ENCODE measurements at regions not wholly inside any gene's neighbourhood (a gene's known extent, or its start where the extent isn't known, plus 50 kb on each side); places are given as distances from the start of the nearest gene placed in this dataset.

DNA sequence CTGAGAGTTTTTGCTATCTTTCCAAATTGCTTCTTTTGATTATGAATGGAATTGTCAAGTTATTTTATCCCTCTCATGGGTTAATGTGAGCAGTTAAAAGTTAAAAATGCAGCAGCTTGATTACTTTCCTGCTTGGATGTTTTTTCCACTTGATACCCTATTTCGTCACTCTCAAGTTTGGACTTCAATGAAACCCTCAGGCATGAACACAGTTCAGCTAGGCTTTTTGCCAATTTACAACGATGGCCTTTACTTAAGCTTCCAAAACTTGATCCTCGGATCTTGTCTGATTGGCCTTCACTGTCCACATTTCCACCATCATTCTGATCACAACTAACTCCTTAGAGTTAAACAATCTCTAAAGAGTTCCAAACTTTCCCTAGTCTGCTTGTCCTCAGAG is 752.4 kb upstream of the PRMT6 start:
- TF ChIP-seq, protein P1, sequence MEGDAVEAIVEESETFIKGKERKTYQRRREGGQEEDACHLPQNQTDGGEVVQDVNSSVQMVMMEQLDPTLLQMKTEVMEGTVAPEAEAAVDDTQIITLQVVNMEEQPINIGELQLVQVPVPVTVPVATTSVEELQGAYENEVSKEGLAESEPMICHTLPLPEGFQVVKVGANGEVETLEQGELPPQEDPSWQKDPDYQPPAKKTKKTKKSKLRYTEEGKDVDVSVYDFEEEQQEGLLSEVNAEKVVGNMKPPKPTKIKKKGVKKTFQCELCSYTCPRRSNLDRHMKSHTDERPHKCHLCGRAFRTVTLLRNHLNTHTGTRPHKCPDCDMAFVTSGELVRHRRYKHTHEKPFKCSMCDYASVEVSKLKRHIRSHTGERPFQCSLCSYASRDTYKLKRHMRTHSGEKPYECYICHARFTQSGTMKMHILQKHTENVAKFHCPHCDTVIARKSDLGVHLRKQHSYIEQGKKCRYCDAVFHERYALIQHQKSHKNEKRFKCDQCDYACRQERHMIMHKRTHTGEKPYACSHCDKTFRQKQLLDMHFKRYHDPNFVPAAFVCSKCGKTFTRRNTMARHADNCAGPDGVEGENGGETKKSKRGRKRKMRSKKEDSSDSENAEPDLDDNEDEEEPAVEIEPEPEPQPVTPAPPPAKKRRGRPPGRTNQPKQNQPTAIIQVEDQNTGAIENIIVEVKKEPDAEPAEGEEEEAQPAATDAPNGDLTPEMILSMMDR (IDR thresholded peaks at IDR 0.05; ENCODE audit: insufficient read depth, low read length): no peak
- TF ChIP-seq POLR2AphosphoS5 (IDR thresholded peaks at IDR 0.05; ENCODE audit: low read depth) (no peak), SPI1 (IDR thresholded peaks at IDR 0.05; ENCODE audit: borderline replicate concordance, low read depth) (no peak), GABPA (IDR thresholded peaks at IDR 0.05; ENCODE audit: low read depth) (no peak)
- TF ChIP-seq, protein P2, sequence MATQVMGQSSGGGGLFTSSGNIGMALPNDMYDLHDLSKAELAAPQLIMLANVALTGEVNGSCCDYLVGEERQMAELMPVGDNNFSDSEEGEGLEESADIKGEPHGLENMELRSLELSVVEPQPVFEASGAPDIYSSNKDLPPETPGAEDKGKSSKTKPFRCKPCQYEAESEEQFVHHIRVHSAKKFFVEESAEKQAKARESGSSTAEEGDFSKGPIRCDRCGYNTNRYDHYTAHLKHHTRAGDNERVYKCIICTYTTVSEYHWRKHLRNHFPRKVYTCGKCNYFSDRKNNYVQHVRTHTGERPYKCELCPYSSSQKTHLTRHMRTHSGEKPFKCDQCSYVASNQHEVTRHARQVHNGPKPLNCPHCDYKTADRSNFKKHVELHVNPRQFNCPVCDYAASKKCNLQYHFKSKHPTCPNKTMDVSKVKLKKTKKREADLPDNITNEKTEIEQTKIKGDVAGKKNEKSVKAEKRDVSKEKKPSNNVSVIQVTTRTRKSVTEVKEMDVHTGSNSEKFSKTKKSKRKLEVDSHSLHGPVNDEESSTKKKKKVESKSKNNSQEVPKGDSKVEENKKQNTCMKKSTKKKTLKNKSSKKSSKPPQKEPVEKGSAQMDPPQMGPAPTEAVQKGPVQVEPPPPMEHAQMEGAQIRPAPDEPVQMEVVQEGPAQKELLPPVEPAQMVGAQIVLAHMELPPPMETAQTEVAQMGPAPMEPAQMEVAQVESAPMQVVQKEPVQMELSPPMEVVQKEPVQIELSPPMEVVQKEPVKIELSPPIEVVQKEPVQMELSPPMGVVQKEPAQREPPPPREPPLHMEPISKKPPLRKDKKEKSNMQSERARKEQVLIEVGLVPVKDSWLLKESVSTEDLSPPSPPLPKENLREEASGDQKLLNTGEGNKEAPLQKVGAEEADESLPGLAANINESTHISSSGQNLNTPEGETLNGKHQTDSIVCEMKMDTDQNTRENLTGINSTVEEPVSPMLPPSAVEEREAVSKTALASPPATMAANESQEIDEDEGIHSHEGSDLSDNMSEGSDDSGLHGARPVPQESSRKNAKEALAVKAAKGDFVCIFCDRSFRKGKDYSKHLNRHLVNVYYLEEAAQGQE (IDR thresholded peaks at IDR 0.05; ENCODE audit: insufficient replicate concordance, low read depth): no peak
- Histone ChIP-seq H3K4me3 (replicated peaks; ENCODE audit: insufficient read depth, low read length) (no peak overlapping the region), H3K27me3 (ENCODE audit: insufficient read depth, poor library complexity, severe bottlenecking) (no peaks in the 10 kb centered on the region), H3K27ac (replicated peaks) (no peak overlapping the region)
- no peak for DNase-seq (ENCODE audit: low read depth in 1 of 2, low spot score in 1 of 2)

DNA sequence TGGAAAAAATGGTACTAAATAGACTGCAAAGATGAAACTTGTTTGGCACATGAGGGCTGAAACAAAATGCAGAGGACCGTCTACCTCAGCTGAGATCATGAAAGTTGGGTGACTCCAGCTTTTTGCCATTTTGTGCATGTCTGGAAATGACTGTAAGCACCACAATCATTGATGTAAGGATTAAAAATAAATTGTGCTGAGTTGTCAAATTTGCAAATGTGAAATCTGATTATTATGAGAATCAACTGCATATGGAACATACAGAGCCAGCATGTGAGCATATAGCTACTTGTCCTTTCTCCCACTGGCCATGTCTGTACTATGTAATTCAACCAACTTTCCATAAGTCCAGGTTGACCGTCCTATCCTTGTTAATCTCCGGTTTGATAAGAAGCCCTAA is 736.9 kb upstream of the PRMT6 start:
- no peak overlapping the region for H3K4me3 ChIP-seq (replicated peaks; ENCODE audit: insufficient read depth, low read length)
- TF ChIP-seq GABPA (IDR thresholded peaks at IDR 0.05; ENCODE audit: low read depth): no peak
- no peak for TF ChIP-seq SPI1 (IDR thresholded peaks at IDR 0.05; ENCODE audit: borderline replicate concordance, low read depth)
- TF ChIP-seq, protein P2 (IDR thresholded peaks at IDR 0.05; ENCODE audit: insufficient replicate concordance, low read depth): no peak
- no peak for TF ChIP-seq POLR2AphosphoS5 (IDR thresholded peaks at IDR 0.05; ENCODE audit: low read depth)
- TF ChIP-seq, protein P1 (IDR thresholded peaks at IDR 0.05; ENCODE audit: insufficient read depth, low read length): no peak
- no peaks in the 10 kb centered on the region for H3K27me3 ChIP-seq (ENCODE audit: insufficient read depth, poor library complexity, severe bottlenecking)
- no peak overlapping the region for H3K27ac ChIP-seq (replicated peaks)
- no peak for DNase-seq (ENCODE audit: low read depth in 1 of 2, low spot score in 1 of 2)

DNA sequence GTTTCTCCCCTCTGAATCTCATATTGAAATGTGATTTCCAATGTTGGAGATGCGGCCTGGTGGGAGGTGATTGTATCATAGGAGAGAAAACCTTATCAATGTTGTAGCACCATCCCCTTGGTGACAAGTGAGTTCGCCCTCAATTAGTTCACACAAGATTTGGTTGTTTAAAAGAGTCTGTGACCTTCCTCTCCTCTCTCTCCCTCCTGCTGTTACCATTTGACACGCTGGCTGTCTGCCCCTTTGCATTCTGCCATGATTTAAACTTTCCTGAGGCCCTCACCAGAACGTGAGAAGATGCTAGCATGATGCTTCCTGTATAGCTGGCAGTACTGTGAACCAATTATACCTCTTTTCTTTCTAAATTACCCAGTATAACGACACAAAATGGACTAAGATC is 730.9 kb upstream of the PRMT6 start:
- Histone ChIP-seq H3K27me3 (ENCODE audit: insufficient read depth, poor library complexity, severe bottlenecking) (no peaks in the 10 kb centered on the region), H3K4me3 (replicated peaks; ENCODE audit: insufficient read depth, low read length) (no peak overlapping the region), H3K27ac (replicated peaks) (no peak overlapping the region)
- no peak for DNase-seq (ENCODE audit: low read depth in 1 of 2, low spot score in 1 of 2)
- TF ChIP-seq, protein P2 (IDR thresholded peaks at IDR 0.05; ENCODE audit: insufficient replicate concordance, low read depth): no peak
- no peak for TF ChIP-seq SPI1 (IDR thresholded peaks at IDR 0.05; ENCODE audit: borderline replicate concordance, low read depth)
- TF ChIP-seq POLR2AphosphoS5 (IDR thresholded peaks at IDR 0.05; ENCODE audit: low read depth): no peak
- TF ChIP-seq GABPA (IDR thresholded peaks at IDR 0.05; ENCODE audit: low read depth): no peak
- TF ChIP-seq, protein P1 (IDR thresholded peaks at IDR 0.05; ENCODE audit: insufficient read depth, low read length): no peak
